Right lobe of liver (tissue), 6 donors: ENCODE measurements at regions not wholly inside any gene's neighbourhood (a gene's known extent, or its start where the extent isn't known, plus 50 kb on each side); places are given as distances from the start of the nearest gene placed in this dataset.

Experiments used
- ATAC-seq, 4 donors: fragments of 200-7000 bp; cut with Tn5 transposase; one replicate each; pipeline ENCODE4 v1.9.1; 2020; ENCODE audit warnings: mild to moderate bottlenecking in 4 of 4, moderate library complexity in 4 of 4
- DNase-seq, 3 donors: peaks; one replicate each; pipeline ENCODE4 v3.0.0-alpha.2; 2020
- H3K27ac ChIP-seq, 3 donors: fragments of 200-600 bp; one replicate each; pipeline ENCODE4 v1.8.0; 2022
- H3K27me3 ChIP-seq, 2 donors: fragments of 200-600 bp; one replicate each; pipeline ENCODE4 v1.8.0; 2022
- H3K36me3 ChIP-seq, 4 donors: fragments of 200-600 bp; sonication (generic) in 1 of 4; one replicate each; pipeline versions ENCODE4 v1.5.1 to v1.8.0; 2017 to 2022; ENCODE audit warnings: control low read depth in 1 of 4
- H3K4me1 ChIP-seq, 4 donors: fragments of 200-600 bp; sonication (generic) in 1 of 4; one replicate each; pipeline versions ENCODE4 v1.5.1 to v1.8.0; 2017 to 2022; ENCODE audit warnings: control low read depth in 1 of 4
- H3K4me3 ChIP-seq, 3 donors: fragments of 200-600 bp; one replicate each; pipeline ENCODE4 v1.8.0; 2022
- H3K9me3 ChIP-seq, 4 donors: fragments of 200-600 bp; sonication (generic) in 1 of 4; one replicate each; pipeline versions ENCODE4 v1.5.1 to v1.8.0; 2017 to 2022; ENCODE audit warnings: control low read depth in 1 of 4
- CTCF ChIP-seq, 4 donors: fragments of 200-600 bp in 3 of 4; fragments of 450-650 bp in 1 of 4; IDR thresholded peaks; one replicate each; pipeline versions ENCODE4 v1.5.1 to v1.8.0; 2016 to 2022; ENCODE audit warnings: antibody characterized with exemption in 4 of 4, mild to moderate bottlenecking in 2 of 4
- POLR2A ChIP-seq: fragments of 450-650 bp; IDR thresholded peaks from one replicate; pipeline ENCODE4 v1.6.1; 2017; ENCODE audit warnings: antibody characterized with exemption, mild to moderate bottlenecking
- WGBS: methylation state at CpG from one replicate; pipeline ENCODE4 v1.1.6; 2018; ENCODE audit warnings: low coverage, low lambda C conversion rate; ENCODE audit not compliant: insufficient coverage; ENCODE audit errors: missing lambda C conversion rate; 5-methylcytosine and 5-hydroxymethylcytosine counted together
- intact Hi-C, 2 donors: fragments of 100-400 bp; cut with DNase I; formaldehyde crosslinking; loops; one replicate each; pipeline versions ENCODE4 v1.11.2 to v1.14.1; 2022
- small RNA-seq, 2 experiments: library from RNA; depleted of rRNA; stranded (forward); fragments of <200 nt; gene quantifications; one replicate each; pipeline ENCODE3, GENCODE V24; 2016
- donor health status: DM: no; HTN: yes; CAD: no.
- donor health status: DM: no; HTN: no; CAD: no.
- donor health status: DM: no; HTN: no; CAD: no.
- donor health status: DM: no; HTN: yes; CAD: no.
- donor health status: DM: no; HTN: yes; CAD: no.

DNA sequence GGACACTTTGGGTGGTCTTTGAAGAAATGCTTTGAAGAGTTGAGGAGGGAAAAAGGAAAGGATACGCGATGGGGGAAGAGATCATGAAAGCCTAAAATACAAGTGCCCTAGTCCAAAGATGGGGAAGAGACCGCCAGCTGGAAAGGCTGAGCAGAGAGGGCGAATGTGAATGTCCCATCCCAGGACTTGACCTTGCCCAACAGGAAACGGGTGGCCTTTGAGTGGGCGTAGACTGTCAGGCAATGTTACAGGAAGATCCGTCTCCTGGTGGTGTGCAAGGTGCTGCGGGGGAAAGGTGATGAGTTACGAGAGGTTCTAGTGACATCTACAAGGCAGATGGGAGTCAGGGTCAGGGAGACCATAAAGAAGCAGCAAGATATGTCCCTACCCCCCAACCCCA, 55.0 kb upstream of the TBXT start:
- intact Hi-C loops: no loop called here
- no peak for ATAC-seq
- DNase-seq: no peak
- H3K4me1 ChIP-seq: no peaks in the 10 kb centered on the region
- no peaks in the 10 kb centered on the region for H3K27me3 ChIP-seq
- no peak overlapping the region for H3K27ac ChIP-seq
- no peak for TF ChIP-seq POLR2A
- no peak for TF ChIP-seq CTCF (IDR thresholded peaks at IDR 0.05)
- H3K4me3 ChIP-seq: no peak overlapping the region
- 54% methylated on average over 8 of the region's 9 CpGs for WGBS
- H3K36me3 ChIP-seq: no peaks in the 10 kb centered on the region
- H3K9me3 ChIP-seq: no peaks in the 10 kb centered on the region

- ATAC-seq: no peak
- TF ChIP-seq POLR2A (no peak), CTCF (IDR thresholded peaks at IDR 0.05) (no peak)
- DNase-seq: no peak
- WGBS: 58% methylated on average over 4 of the region's 12 CpGs
- H3K36me3 ChIP-seq: no peaks in the 10 kb centered on the region
- H3K27ac ChIP-seq: no peak overlapping the region
- intact Hi-C loops: no loop called here
- H3K27me3 ChIP-seq: no peaks in the 10 kb centered on the region
- H3K4me1 ChIP-seq: no peaks in the 10 kb centered on the region
- H3K9me3 ChIP-seq: no peaks in the 10 kb centered on the region
- H3K4me3 ChIP-seq: no peak overlapping the region
Observed at GRCh38 chr6:166221636-166222035, 54.0 kb upstream of the TBXT start.

DNA sequence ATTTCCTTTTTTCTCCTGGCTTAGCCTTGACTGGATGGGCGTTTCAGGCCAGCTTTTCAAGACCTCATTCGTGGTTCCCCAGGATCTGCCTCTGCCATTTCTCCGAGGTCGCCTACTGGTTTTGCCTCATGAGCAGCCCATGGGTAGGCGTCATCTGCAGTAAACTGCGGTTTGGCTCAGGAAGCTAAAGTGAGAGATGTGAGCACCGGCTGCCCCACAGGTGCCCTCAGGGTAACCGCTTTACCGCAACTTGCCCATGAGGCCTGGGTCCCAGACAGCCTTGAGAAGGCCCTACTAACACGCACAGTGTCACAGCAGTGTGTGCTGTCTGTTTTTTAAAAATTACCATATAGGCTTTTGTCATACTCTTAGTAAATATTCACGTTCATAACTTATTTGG, 53.4 kb upstream of the TBXT start:
- TF ChIP-seq POLR2A: no peak
- TF ChIP-seq CTCF (IDR thresholded peaks at IDR 0.05): no peak
- DNase-seq: no peak
- Histone ChIP-seq H3K9me3 (no peaks in the 10 kb centered on the region), H3K36me3 (no peaks in the 10 kb centered on the region), H3K27ac (no peak overlapping the region), H3K4me3 (no peak overlapping the region), H3K27me3 (no peaks in the 10 kb centered on the region), H3K4me1 (no peaks in the 10 kb centered on the region)
- ATAC-seq: no peak
- intact Hi-C loops: no loop called here
- WGBS: 53% methylated on average over 8 of the region's 11 CpGs

Small RNAs in the stretch of these regions (small RNA-seq; reads per million reads assigned to genes)
- gene AL121956.5: 0 reads per million in 2 experiments
- gene GNG5P1: 0 reads per million in 2 experiments
